ENCODE measurements at regions not wholly inside any gene's neighbourhood (a gene's known extent, or its start where the extent isn't known, plus 50 kb on each side); places are given as distances from the start of the nearest gene placed in this dataset.

- no peak for DNase-seq (ENCODE audit: low read depth, low spot score)
Measured at GRCh38 chr20:58111310-58112016, 117.0 kb downstream of the ANKRD60 start.

DNA sequence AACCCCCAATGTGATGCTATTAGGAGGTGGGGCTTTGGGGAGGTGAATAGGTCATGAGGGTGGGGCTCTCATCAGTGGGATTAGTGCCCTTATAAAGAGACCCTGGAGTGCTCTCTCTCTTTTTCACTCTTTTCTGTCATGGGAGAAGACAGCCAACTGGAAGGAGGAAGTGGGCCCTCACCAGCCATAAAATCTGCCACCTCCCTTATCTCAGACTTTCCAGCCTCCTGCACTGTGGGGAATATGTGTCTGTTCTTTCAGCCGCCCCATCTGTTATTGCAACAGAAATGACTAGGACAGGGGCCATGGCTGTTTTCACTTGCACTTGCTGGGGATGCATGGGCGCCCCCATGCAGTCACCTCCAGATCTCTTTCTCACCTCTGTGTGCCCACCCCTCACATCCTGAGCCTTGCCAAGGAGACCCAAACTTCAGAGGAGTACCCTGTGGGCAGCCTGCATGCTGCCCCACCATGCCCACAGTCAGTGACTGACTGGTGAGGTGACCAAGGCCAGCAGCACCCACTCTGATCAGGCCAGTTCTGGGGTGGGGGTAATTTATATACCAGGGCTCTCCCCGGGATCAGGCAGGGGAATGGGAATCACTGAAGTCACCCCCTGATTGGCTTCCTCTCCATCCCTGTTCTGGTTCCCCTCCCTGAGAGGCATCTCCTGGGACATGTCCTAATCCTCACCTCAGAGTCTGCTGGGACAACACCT lies 118.4 kb downstream of the ANKRD60 start:
- no peak for DNase-seq (ENCODE audit: low read depth, low spot score)

DNA sequence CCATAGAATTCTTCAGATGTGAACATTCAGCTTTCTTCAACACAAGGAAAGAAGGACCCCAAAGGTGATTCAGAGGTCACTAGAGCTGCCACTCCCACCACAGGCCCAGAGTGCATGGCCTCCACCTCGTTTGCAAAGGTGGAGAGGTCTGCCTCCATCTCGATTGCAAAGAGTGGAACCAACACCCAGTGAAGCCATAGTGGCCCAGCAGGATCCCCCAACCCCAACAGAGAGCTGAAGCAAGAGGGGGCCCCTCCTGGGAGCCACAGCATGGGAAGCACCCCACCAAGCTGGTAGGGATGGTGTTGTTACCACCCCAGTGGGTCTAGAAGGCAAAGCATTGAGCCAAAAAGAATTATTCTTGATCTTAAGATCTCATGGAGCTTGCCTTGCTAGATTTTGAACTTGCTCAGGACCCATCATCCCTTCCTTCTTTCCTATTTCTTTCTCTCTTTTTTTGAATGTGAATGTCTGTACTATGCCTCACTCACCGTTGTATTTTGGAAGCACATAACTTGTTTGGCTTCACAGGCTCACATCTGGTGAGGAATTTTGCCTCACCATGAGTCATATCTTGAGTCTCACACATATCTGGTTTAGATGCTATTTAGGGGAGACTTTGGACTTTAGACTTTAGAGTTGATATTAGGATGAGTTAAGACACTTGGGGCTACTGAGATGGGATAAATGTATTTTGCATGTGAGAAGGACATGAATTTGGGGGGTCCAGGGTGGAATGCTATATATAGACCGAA lies 119.2 kb downstream of the ANKRD60 start:
- no peak for DNase-seq (ENCODE audit: low read depth, low spot score)

GRCh38 chr20:58107533-58107932 lies 120.9 kb downstream of the ANKRD60 start:
- no peak for DNase-seq (ENCODE audit: low read depth, low spot score)

GRCh38 chr20:58106143-58106750 lies 122.2 kb downstream of the ANKRD60 start:
- DNase-seq (ENCODE audit: low read depth, low spot score): no peak

DNA sequence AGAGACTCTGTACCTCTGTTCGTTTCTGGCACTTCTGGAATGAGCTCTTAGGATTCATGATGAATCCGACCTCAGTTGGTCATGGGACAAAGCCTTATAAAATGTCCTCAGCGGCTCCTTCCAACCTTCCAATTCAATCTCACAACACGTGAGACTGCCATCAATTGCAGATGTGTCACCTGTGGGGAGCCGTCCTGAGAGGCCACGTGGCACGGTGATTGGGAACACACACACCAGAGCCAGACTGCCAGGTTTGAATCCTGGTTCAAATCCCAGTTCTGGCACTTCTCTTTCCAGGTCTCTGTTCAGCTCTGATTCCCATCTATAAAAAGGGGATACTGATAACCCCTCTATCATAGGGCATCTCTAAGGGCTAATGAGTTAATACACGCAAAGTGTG lies 124.5 kb downstream of the ANKRD60 start:
- DNase-seq (ENCODE audit: low read depth, low spot score): no peak

GRCh38 chr20:58103517-58103904 lies 124.9 kb downstream of the ANKRD60 start:
- peak; percentile 76 for DNase-seq (ENCODE audit: low read depth, low spot score)

DNA sequence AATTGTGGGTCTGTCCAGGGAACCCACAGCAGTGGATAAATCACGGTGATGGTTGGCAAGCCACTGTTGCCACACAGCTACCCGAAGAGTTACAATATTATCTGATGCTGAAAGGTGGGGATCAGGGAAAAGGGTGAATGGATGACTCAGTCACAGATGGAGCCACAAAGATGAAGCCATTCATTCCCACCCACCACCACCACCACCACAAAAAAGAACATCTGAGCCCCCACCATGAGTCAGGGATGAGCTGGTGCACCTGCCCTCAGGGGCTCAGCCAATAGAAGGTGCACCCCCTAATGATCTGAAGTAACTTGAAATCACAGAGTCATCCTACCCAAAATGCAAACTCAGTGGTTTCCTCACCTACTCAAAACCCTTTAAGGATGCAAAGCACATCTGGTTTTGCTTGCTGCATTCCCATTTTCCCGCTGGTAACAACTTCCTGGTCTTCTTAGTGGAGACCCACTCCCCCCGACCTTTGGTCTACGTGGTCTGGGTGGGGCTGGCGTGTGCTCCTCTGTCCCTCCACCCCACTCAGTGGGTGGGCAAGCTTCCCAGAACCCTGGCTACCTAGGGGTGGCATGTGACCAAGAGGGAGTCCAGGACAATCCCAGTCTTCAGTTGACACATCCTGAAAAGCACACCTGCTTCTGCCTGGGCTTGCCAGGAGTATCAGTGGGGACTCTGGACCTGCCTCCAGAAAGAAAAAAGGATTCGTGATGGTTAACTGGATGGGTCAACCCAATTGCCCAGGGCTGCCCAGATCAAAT lies 125.5 kb downstream of the ANKRD60 start:
- no peak for DNase-seq (ENCODE audit: low read depth, low spot score)

DNA sequence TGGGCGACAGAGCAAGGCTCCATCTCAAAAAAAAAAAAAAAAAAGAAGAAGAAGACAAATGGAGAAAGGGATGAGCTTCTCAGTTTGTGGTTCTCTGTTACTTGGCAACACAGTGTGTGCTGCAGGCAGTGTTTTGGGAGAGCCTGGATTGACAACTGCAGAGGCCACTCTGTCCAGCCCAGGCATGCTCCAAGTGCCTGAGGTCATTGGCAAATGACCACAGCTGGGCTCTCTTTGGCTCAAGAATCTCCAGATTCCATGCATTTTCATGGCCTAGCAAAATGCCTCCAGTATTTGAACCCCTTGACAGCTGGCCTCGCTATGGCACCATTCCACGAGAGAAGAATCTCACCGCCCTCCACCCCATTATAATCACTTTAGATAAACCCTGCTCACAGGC lies 126.2 kb downstream of the ANKRD60 start:
- DNase-seq (ENCODE audit: low read depth, low spot score): peak; percentile 78

- no peak for DNase-seq (ENCODE audit: low read depth, low spot score)
Measured at GRCh38 chr20:58100731-58101356, 127.6 kb downstream of the ANKRD60 start.

GRCh38 chr20:58099956-58100730 lies 128.3 kb downstream of the ANKRD60 start:
- no peak for DNase-seq (ENCODE audit: low read depth, low spot score)

- no peak for DNase-seq (ENCODE audit: low read depth, low spot score)
Measured at GRCh38 chr20:58099291-58099935, 129.0 kb downstream of the ANKRD60 start.

DNA sequence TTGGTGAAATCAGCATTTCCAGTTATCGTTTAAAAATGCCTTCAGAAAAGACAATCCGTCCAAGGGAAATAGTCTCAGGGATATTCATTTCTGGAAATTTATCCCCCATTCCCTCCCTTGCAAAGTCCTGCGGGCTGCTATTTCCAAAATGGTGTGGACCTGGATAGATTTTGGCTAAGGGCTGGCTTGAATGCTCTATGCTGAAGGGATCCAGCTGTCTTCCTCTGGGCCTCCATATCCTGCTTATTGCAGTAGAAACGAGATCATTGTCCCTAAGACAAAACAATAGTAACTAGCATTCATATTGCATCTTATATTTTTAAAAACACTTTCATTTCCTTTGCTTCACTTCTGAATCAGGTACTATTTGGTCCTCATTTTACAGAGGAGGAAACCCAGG lies 129.9 kb downstream of the ANKRD60 start:
- no peak for DNase-seq (ENCODE audit: low read depth, low spot score)

DNA sequence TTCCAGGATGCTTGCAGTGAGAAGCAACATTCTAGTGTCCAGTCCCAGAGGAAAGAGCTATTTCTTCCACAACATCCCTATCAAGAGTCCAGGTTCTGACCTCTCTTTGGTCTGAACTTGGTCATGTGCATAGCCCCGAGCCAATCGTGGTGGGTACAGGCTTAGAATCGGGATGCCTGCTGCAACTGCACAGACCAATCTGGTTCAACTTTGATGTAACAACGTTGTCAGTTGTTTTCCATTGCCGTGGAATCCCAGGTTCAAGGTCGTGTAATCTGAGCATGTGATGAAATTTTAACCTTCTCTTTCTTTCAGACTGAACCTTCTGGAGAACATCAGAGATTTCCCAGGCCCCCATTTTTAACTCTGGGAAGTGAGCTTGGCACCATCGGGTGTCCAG lies 130.5 kb downstream of the ANKRD60 start:
- no peak for DNase-seq (ENCODE audit: low read depth, low spot score)

DNA sequence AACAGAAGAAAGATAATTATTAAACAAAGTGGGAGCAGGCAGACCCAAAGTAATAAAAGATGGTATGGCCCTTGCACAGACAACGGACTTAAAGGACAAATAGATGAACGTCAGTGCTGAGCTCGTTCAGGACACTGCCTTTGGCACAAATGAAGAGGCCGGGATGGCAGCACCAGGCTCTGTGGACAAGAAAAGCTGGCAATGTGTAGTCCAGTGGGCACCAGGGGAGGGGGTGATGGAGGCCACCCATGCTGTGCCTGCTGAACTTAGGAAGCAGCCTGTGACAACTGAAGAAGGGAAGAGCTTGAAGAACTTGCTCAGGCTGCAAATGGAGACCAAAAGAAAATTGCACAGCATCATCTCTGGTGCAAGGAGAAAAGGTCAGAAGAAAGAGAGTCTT lies 131.0 kb downstream of the ANKRD60 start:
- no peak for DNase-seq (ENCODE audit: low read depth, low spot score)

GRCh38 chr20:58096880-58097423 lies 131.5 kb downstream of the ANKRD60 start:
- DNase-seq (ENCODE audit: low read depth, low spot score): no peak

GRCh38 chr20:58094698-58095097 lies 133.8 kb downstream of the ANKRD60 start:
- DNase-seq (ENCODE audit: low read depth, low spot score): no peak

DNA sequence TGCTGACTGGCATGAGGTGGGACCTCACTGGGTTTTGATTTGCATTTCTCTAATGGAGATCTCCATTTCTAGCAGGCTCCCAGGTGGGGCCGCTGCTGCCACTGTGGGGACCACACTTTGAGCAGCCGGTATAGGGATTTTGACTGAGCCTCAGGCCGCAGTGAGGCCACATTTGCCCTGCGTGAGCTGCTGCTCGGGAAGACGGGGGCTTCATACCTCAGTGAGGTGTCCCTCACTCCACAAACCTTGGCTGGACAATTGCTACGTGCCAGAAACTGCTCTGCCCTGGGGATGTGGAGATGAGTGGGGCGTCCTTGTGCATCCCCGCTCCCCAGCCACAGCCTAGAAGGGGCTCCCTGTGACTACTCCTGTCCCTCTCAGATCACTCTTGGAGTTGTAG lies 134.3 kb downstream of the ANKRD60 start:
- DNase-seq (ENCODE audit: low read depth, low spot score): no peak

DNA sequence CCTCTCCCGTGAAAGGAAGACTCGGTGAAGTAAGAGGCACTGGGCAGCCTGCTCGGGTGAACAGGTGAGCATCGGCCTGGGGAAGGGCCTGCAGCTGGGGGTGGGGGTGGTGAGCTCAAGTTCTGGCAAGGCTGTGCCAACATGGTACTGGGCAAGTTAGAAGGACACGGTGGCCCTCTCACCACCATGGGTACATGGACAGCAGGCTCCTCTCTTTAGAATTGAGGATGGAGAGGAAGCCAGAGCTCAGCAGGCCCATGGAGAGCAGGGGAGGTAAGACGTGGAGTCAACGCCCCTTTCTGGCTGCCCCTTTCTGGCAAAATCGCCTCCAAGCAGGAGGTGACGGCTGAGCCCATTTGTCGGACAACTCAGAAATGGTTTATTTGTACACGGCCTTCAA lies 135.6 kb downstream of the ANKRD60 start:
- no peak for DNase-seq (ENCODE audit: low read depth, low spot score)

Measured in ELF-1 (cell line).